CD4-positive, alpha-beta T cell treated with Interleukin-6 at 100 ng/mL for 8 hours (primary cell): ENCODE measurements at regions not wholly inside any gene's neighbourhood (a gene's known extent, or its start where the extent isn't known, plus 50 kb on each side); places are given as distances from the start of the nearest gene placed in this dataset.

Experiments
- DNase-seq: peaks from one replicate; pipeline ENCODE4 v3.0.0-alpha.2; 2020; ENCODE audit warnings: mixed read lengths, low spot score

GRCh38 chr11:110984147-110984546, 261.4 kb upstream of the POU2AF2 start:
- no peak for DNase-seq

GRCh38 chr11:110982214-110982613, 263.3 kb upstream of the POU2AF2 start:
- DNase-seq: no peak

GRCh38 chr11:110979696-110980095, 265.8 kb upstream of the POU2AF2 start:
- no peak for DNase-seq

- DNase-seq: no peak
These were observed 265.4 kb upstream of the ARHGAP20 start for GRCh38 chr11:110977661-110978060.

- DNase-seq: no peak
These were observed 262.5 kb upstream of the ARHGAP20 start for GRCh38 chr11:110974731-110975130.

- no peak for DNase-seq
These were observed 261.3 kb upstream of the ARHGAP20 start for GRCh38 chr11:110973401-110973980.

- no peak for DNase-seq
These were observed 260.4 kb upstream of the ARHGAP20 start for GRCh38 chr11:110972640-110973039.

GRCh38 chr11:110972106-110972505, 259.9 kb upstream of the ARHGAP20 start:
- DNase-seq: no peak

- DNase-seq: no peak
These were observed 258.9 kb upstream of the ARHGAP20 start for GRCh38 chr11:110971140-110971539.

GRCh38 chr11:110968348-110969062, 256.3 kb upstream of the ARHGAP20 start:
- DNase-seq: no peak

GRCh38 chr11:110966131-110966530, 253.9 kb upstream of the ARHGAP20 start:
- DNase-seq: no peak

GRCh38 chr11:110962921-110963320, 250.7 kb upstream of the ARHGAP20 start:
- no peak for DNase-seq

GRCh38 chr11:110960167-110960566, 247.9 kb upstream of the ARHGAP20 start:
- DNase-seq: no peak

- DNase-seq: no peak
These were observed 246.0 kb upstream of the ARHGAP20 start for GRCh38 chr11:110958216-110958615.

GRCh38 chr11:110955776-110956175, 243.5 kb upstream of the ARHGAP20 start:
- no peak for DNase-seq

- no peak for DNase-seq
These were observed 239.8 kb upstream of the ARHGAP20 start for GRCh38 chr11:110951950-110952503.

GRCh38 chr11:110951037-110951949, 239.1 kb upstream of the ARHGAP20 start:
- DNase-seq: no peak

- no peak for DNase-seq
These were observed 235.9 kb upstream of the ARHGAP20 start for GRCh38 chr11:110948112-110948511.

- DNase-seq: no peak
These were observed 234.9 kb upstream of the ARHGAP20 start for GRCh38 chr11:110947096-110947495.

GRCh38 chr11:110939471-110939870, 227.2 kb upstream of the ARHGAP20 start:
- no peak for DNase-seq

- DNase-seq: no peak
These were observed 222.9 kb upstream of the ARHGAP20 start for GRCh38 chr11:110935018-110935640.

GRCh38 chr11:110929129-110929528, 216.9 kb upstream of the ARHGAP20 start:
- no peak for DNase-seq
